Colonic mucosa (tissue), 4 donors: ENCODE measurements at regions not wholly inside any gene's neighbourhood (a gene's known extent, or its start where the extent isn't known, plus 50 kb on each side); places are given as distances from the start of the nearest gene placed in this dataset.

Source experiments
- DNase-seq: peaks from one replicate; pipeline ENCODE4 v3.0.0-alpha.2; 2020
- H3K27ac ChIP-seq: fragments of 200-600 bp; one replicate; pipeline ENCODE4 v1.8.0; 2021
- H3K27me3 ChIP-seq: fragments of 200-600 bp; one replicate; pipeline ENCODE4 v1.8.0; 2021
- H3K36me3 ChIP-seq: fragments of 200-600 bp; one replicate; pipeline ENCODE4 v1.8.0; 2021
- H3K4me1 ChIP-seq: fragments of 200-600 bp; one replicate; pipeline ENCODE4 v1.8.0; 2021; ENCODE audit warnings: mild to moderate bottlenecking
- H3K4me3 ChIP-seq: fragments of 200-600 bp; one replicate; pipeline ENCODE4 v1.8.0; 2021
- H3K9ac ChIP-seq, 2 donors: one replicate each; pipeline ENCODE4 v1.7.0; 2013; ENCODE audit warnings: control low read depth in 2 of 2, low read depth in 2 of 2, low read length in 2 of 2
- H3K9me3 ChIP-seq: fragments of 200-600 bp; one replicate; pipeline ENCODE4 v1.8.0; 2021
- CTCF ChIP-seq: fragments of 200-600 bp; IDR thresholded peaks from one replicate; pipeline ENCODE4 v1.8.0; 2022; ENCODE audit warnings: antibody characterized with exemption, mild to moderate bottlenecking
- intact Hi-C: fragments of 100-400 bp; cut with DNase I; formaldehyde crosslinking; loops from one replicate; pipeline ENCODE4 v1.14.1; 2022
- donor health status: healthy.
- donor health status: DM: no; HTN: no; CAD: no.
- donor health status: DM: no; HTN: no; CAD: no.

DNA sequence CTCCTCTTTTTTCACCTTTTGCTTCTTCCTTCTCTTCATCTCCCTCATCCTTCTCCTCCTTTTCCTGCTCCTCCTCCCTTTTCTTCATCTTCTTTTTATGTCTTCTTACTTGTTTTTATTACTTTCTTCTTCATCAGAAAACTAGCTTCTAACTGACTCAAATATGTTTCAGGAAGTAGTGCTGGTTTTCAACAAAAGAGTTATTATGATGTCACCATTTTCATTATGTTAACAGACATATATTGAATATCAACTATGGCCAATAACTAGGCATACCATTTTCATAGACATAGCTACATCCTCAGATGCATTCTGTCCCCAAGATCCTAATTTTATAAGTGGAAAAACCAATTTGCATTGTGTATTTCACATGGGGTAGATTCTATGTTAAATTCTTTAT, 252.9 kb upstream of the PAPPA start:
- intact Hi-C loops: no loop called here
- no peaks in the 10 kb centered on the region for H3K27me3 ChIP-seq
- TF ChIP-seq CTCF: no peak
- no peaks in the 10 kb centered on the region for H3K4me1 ChIP-seq
- no peak overlapping the region for H3K4me3 ChIP-seq
- H3K9me3 ChIP-seq: no peaks in the 10 kb centered on the region
- H3K36me3 ChIP-seq: no peaks in the 10 kb centered on the region
- H3K9ac ChIP-seq: no peak overlapping the region
- no peak overlapping the region for H3K27ac ChIP-seq
- DNase-seq: no peak

GRCh38 chr9:115910959-115911358, 242.6 kb upstream of the PAPPA start:
- no peak for DNase-seq
- intact Hi-C loops: no loop called here
- TF ChIP-seq CTCF: no peak
- Histone ChIP-seq H3K36me3 (no peaks in the 10 kb centered on the region), H3K27me3 (no peaks in the 10 kb centered on the region), H3K27ac (no peak overlapping the region), H3K9me3 (no peaks in the 10 kb centered on the region), H3K4me3 (no peak overlapping the region), H3K4me1 (no peaks in the 10 kb centered on the region), H3K9ac (no peak overlapping the region)

GRCh38 chr9:115912086-115912485, 241.5 kb upstream of the PAPPA start:
- DNase-seq: no peak
- Histone ChIP-seq H3K27ac (no peak overlapping the region), H3K36me3 (no peaks in the 10 kb centered on the region), H3K27me3 (no peaks in the 10 kb centered on the region), H3K9me3 (no peaks in the 10 kb centered on the region), H3K4me3 (no peak overlapping the region), H3K9ac (no peak overlapping the region), H3K4me1 (no peaks in the 10 kb centered on the region)
- no peak for TF ChIP-seq CTCF
- intact Hi-C loops: no loop called here

DNA sequence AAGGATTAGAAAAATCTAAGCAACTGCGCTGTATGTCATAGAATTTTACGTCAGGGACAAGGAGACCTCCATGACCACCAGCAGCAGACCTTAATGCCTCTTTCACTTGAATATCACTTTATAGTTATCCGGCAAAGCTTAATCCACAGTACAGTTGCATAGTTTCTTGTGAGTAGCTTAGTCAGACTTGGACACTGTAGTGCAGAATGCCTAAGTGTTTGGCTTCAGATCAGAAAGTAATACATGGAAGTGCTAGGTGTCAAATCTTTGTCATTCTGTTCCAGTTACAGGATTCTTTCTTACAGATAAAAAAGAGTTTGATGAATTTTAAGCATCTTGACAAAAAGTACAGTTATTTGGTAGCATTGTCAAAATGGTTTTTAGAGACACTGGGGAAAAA, 239.9 kb upstream of the PAPPA start:
- TF ChIP-seq CTCF: no peak
- no peaks in the 10 kb centered on the region for H3K36me3 ChIP-seq
- no peak overlapping the region for H3K27ac ChIP-seq
- no peaks in the 10 kb centered on the region for H3K9me3 ChIP-seq
- no peak overlapping the region for H3K9ac ChIP-seq
- H3K27me3 ChIP-seq: no peaks in the 10 kb centered on the region
- H3K4me3 ChIP-seq: no peak overlapping the region
- H3K4me1 ChIP-seq: no peaks in the 10 kb centered on the region
- no peak for DNase-seq
- intact Hi-C loops: no loop called here

DNA sequence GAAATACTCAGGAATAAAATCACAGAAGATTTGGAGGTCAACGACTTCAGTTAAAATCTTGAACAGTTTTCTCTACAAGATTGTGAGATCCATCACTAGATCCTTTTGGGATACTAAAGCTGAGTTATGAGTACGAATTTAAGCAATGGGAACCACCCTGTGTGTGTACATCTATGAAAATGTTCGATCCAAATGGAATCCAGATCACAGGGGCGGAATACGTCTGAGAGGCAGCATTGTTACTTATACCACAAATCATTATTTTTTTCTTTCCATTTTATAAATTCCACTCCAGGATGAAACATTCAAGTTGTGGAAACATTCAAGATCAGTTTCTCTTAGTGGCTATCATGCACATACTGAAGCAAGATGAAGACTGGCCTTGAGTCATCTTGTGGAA, 239.3 kb upstream of the PAPPA start:
- no peak for TF ChIP-seq CTCF
- H3K36me3 ChIP-seq: no peaks in the 10 kb centered on the region
- intact Hi-C loops: no loop called here
- no peak overlapping the region for H3K4me3 ChIP-seq
- no peak overlapping the region for H3K27ac ChIP-seq
- H3K9ac ChIP-seq: no peak overlapping the region
- H3K4me1 ChIP-seq: no peaks in the 10 kb centered on the region
- DNase-seq: no peak
- no peaks in the 10 kb centered on the region for H3K27me3 ChIP-seq
- no peaks in the 10 kb centered on the region for H3K9me3 ChIP-seq

DNA sequence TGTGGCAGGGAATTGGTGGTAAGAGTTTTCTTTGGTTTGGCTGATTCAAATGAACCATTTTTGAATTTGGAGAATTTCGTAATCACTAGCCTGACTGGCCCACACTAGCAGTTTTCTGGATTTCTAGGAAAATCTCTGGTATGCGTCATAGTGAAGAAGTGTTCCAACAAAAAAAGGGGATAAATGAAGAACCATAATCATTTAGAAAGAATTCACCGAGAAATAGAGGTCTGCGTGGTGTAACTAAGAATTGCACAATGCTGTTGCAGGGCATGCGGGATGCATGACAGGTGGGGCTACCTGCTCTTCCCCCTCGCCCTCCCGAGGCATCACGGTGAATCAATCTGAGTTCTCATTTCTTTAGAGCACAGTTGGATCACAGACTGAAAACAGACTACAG, 232.3 kb upstream of the PAPPA start:
- no peak for DNase-seq
- Histone ChIP-seq H3K9ac (no peak overlapping the region), H3K4me3 (no peak overlapping the region), H3K4me1 (no peaks in the 10 kb centered on the region), H3K27ac (no peak overlapping the region), H3K36me3 (no peaks in the 10 kb centered on the region), H3K27me3 (no peaks in the 10 kb centered on the region), H3K9me3 (no peaks in the 10 kb centered on the region)
- no peak for TF ChIP-seq CTCF
- intact Hi-C loops: no loop called here
